ENCODE measurements at regions not wholly inside any gene's neighbourhood (a gene's known extent, or its start where the extent isn't known, plus 50 kb on each side); places are given as distances from the start of the nearest gene placed in this dataset.
A peak's percentile ranks its signal among the peaks of the same experiment; 100 is the strongest.

GRCh38 chr2:41832218-41832617 is 215.6 kb upstream of the PKDCC start:
- Histone ChIP-seq H3K4me3 (ENCODE audit: severe bottlenecking) (no peak overlapping the region), H3K36me3 (ENCODE audit: low read depth) (no peaks in the 10 kb centered on the region), H3K27me3 (ENCODE audit: insufficient read depth, poor library complexity, severe bottlenecking) (peaks cover 8% of the 10 kb centered on the region), H3K9me3 (ENCODE audit: severe bottlenecking) (no peaks in the 10 kb centered on the region), H3K27ac (ENCODE audit: poor library complexity, severe bottlenecking) (no peak overlapping the region), H3K4me1 (ENCODE audit: insufficient read depth, poor library complexity, severe bottlenecking) (no peaks in the 10 kb centered on the region)
- ATAC-seq (ENCODE audit: low read depth) = no peak
- no peak for TF ChIP-seq CTCF (IDR thresholded peaks at IDR 0.05; ENCODE audit: poor library complexity, severe bottlenecking)
- DNase-seq (ENCODE audit: low spot score) = no peak

- Histone ChIP-seq H3K27ac (ENCODE audit: poor library complexity, severe bottlenecking) (no peak overlapping the region), H3K27me3 (ENCODE audit: insufficient read depth, poor library complexity, severe bottlenecking) (no peaks in the 10 kb centered on the region), H3K9me3 (ENCODE audit: severe bottlenecking) (no peaks in the 10 kb centered on the region), H3K4me3 (ENCODE audit: severe bottlenecking) (no peak overlapping the region), H3K4me1 (ENCODE audit: insufficient read depth, poor library complexity, severe bottlenecking) (no peaks in the 10 kb centered on the region), H3K36me3 (ENCODE audit: low read depth) (no peaks in the 10 kb centered on the region)
- DNase-seq (ENCODE audit: low spot score) = no peak
- no peak for ATAC-seq (ENCODE audit: low read depth)
- no peak for TF ChIP-seq CTCF (IDR thresholded peaks at IDR 0.05; ENCODE audit: poor library complexity, severe bottlenecking)
Measured at GRCh38 chr2:41835401-41835800, 212.4 kb upstream of the PKDCC start.

GRCh38 chr2:41836948-41837347 is 210.9 kb upstream of the PKDCC start:
- no peak for TF ChIP-seq CTCF (IDR thresholded peaks at IDR 0.05; ENCODE audit: poor library complexity, severe bottlenecking)
- peaks cover 2% of the 10 kb centered on the region for H3K4me1 ChIP-seq (ENCODE audit: insufficient read depth, poor library complexity, severe bottlenecking)
- H3K27ac ChIP-seq (ENCODE audit: poor library complexity, severe bottlenecking) = no peak overlapping the region
- ATAC-seq (ENCODE audit: low read depth) (no peak), DNase-seq (ENCODE audit: low spot score) (no peak)
- no peaks in the 10 kb centered on the region for H3K27me3 ChIP-seq (ENCODE audit: insufficient read depth, poor library complexity, severe bottlenecking)
- no peak overlapping the region for H3K4me3 ChIP-seq (ENCODE audit: severe bottlenecking)
- H3K36me3 ChIP-seq (ENCODE audit: low read depth) = no peaks in the 10 kb centered on the region
- H3K9me3 ChIP-seq (ENCODE audit: severe bottlenecking) = no peaks in the 10 kb centered on the region

GRCh38 chr2:41837610-41838009 is 210.2 kb upstream of the PKDCC start:
- Histone ChIP-seq H3K27me3 (ENCODE audit: insufficient read depth, poor library complexity, severe bottlenecking) (no peaks in the 10 kb centered on the region), H3K4me1 (ENCODE audit: insufficient read depth, poor library complexity, severe bottlenecking) (peaks cover 2% of the 10 kb centered on the region), H3K4me3 (ENCODE audit: severe bottlenecking) (no peak overlapping the region), H3K9me3 (ENCODE audit: severe bottlenecking) (no peaks in the 10 kb centered on the region), H3K27ac (ENCODE audit: poor library complexity, severe bottlenecking) (no peak overlapping the region), H3K36me3 (ENCODE audit: low read depth) (no peaks in the 10 kb centered on the region)
- TF ChIP-seq CTCF (IDR thresholded peaks at IDR 0.05; ENCODE audit: poor library complexity, severe bottlenecking) = no peak
- DNase-seq (ENCODE audit: low spot score) (no peak), ATAC-seq (ENCODE audit: low read depth) (no peak)

GRCh38 chr2:41840702-41841551 is 206.9 kb upstream of the PKDCC start:
- H3K36me3 ChIP-seq (ENCODE audit: low read depth) = no peaks in the 10 kb centered on the region
- peak overlapping the region; percentile 58 for H3K4me3 ChIP-seq (ENCODE audit: severe bottlenecking)
- H3K4me1 ChIP-seq (ENCODE audit: insufficient read depth, poor library complexity, severe bottlenecking) = peaks cover 2% of the 10 kb centered on the region
- H3K27ac ChIP-seq (ENCODE audit: poor library complexity, severe bottlenecking) = no peak overlapping the region
- peak; percentile 97 for TF ChIP-seq CTCF (IDR thresholded peaks at IDR 0.05; ENCODE audit: poor library complexity, severe bottlenecking)
- no peaks in the 10 kb centered on the region for H3K27me3 ChIP-seq (ENCODE audit: insufficient read depth, poor library complexity, severe bottlenecking)
- peak; percentile 99 for ATAC-seq (ENCODE audit: low read depth)
- peak; percentile 94 for DNase-seq (ENCODE audit: low spot score)
- no peaks in the 10 kb centered on the region for H3K9me3 ChIP-seq (ENCODE audit: severe bottlenecking)

Measured in RWPE2 (cell line).